ENCODE measurements at regions not wholly inside any gene's neighbourhood (a gene's known extent, or its start where the extent isn't known, plus 50 kb on each side); places are given as distances from the start of the nearest gene placed in this dataset.
A peak's percentile ranks its signal among the peaks of the same experiment; 100 is the strongest.
"Not testable (repeated sequence)": the region's sequence is repeated elsewhere in the genome, so short reads cannot be mapped to it uniquely, and the experiment has no call there.

- not testable (repeated sequence) for ATAC-seq (replicated peaks); H3K27me3 Mint-ChIP-seq; H3K4me3 Mint-ChIP-seq; DNase-seq; H3K36me3 Mint-ChIP-seq; H3K27ac Mint-ChIP-seq; H3K4me1 Mint-ChIP-seq; H3K9me3 Mint-ChIP-seq
Measured at GRCh38 chr14:19511055-19511454, 76.9 kb upstream of the POTEG start.

GRCh38 chr14:19489475-19489874 is 55.3 kb upstream of the POTEG start:
- H3K4me3 Mint-ChIP-seq; ATAC-seq (replicated peaks); H3K4me1 Mint-ChIP-seq; DNase-seq; H3K27me3 Mint-ChIP-seq; H3K9me3 Mint-ChIP-seq; H3K27ac Mint-ChIP-seq; H3K36me3 Mint-ChIP-seq: not testable (repeated sequence)

- not testable (repeated sequence) for H3K36me3 Mint-ChIP-seq; H3K27ac Mint-ChIP-seq; H3K27me3 Mint-ChIP-seq; H3K4me1 Mint-ChIP-seq; DNase-seq; ATAC-seq (replicated peaks); H3K9me3 Mint-ChIP-seq; H3K4me3 Mint-ChIP-seq
Measured at GRCh38 chr14:19488457-19488856, 54.3 kb upstream of the POTEG start.

- not testable (repeated sequence) for H3K4me3 Mint-ChIP-seq; DNase-seq; H3K9me3 Mint-ChIP-seq; H3K4me1 Mint-ChIP-seq; H3K27ac Mint-ChIP-seq; H3K36me3 Mint-ChIP-seq; ATAC-seq (replicated peaks); H3K27me3 Mint-ChIP-seq
Measured at GRCh38 chr14:19487690-19488089, 53.5 kb upstream of the POTEG start.

GRCh38 chr14:19487265-19487664 is 53.1 kb upstream of the POTEG start:
- DNase-seq; H3K9me3 Mint-ChIP-seq; H3K4me3 Mint-ChIP-seq; H3K27me3 Mint-ChIP-seq; ATAC-seq (replicated peaks); H3K36me3 Mint-ChIP-seq; H3K27ac Mint-ChIP-seq; H3K4me1 Mint-ChIP-seq: not testable (repeated sequence)

GRCh38 chr14:19485346-19485745 is 51.2 kb upstream of the POTEG start:
- ATAC-seq (replicated peaks) = peak in 1 of 2 donors; percentile 21
- not testable (repeated sequence) for H3K36me3 Mint-ChIP-seq, H3K4me3 Mint-ChIP-seq, H3K9me3 Mint-ChIP-seq, H3K27ac Mint-ChIP-seq, H3K4me1 Mint-ChIP-seq, DNase-seq, H3K27me3 Mint-ChIP-seq
